ENCODE measurements at regions not wholly inside any gene's neighbourhood (a gene's known extent, or its start where the extent isn't known, plus 50 kb on each side); places are given as distances from the start of the nearest gene placed in this dataset.
"Not testable (repeated sequence)": the region's sequence is repeated elsewhere in the genome, so short reads cannot be mapped to it uniquely, and the experiment has no call there.

DNA sequence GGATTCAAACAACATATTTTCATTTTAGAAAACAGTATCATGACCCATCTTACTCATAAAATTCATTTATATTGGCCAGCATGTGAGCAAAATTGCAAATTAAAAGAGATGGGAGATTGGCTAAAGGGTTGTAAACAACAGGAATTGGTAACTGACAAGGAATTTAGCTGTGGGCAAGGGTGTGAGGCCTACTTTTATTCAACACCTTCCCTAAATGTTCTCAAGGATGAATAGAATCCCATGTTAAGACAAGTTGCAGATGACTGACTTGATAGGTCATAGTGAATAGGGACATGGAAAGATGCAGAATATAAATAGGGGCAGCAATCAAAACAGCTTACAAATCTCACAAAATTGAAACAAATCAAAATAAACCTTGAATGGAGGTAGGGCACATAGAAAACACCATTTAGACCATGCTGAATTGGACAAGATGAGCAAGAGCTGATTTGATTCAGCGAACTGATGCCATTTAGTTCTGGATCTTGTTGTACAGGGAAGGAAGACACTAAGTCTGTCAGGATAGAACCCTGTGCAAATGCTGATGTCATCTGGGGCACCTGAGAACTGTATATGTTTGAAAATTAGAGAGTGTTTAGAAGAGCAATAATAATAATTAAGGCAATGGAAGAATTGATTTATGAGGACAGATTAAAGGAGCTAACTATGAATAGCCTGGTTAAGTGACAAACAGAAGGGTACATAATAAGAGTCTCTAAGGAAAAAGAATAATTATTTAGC is 509.7 kb downstream of the ZEB2 start:
- in situ Hi-C loops (cut with HindIII; ENCODE audit: low pct_unique_long_range_greater_than_20kb, low sequenced_read_pairs) = no loop called here
- TF ChIP-seq JUND (IDR thresholded peaks at IDR 0.05; ENCODE audit: low read depth) = no peak
- no peak for DNase-seq (ENCODE audit: low read depth in 1 of 2, low spot score in 1 of 2)

GRCh38 chr2:144006139-144006538 is 513.8 kb downstream of the ZEB2 start:
- in situ Hi-C loops (cut with HindIII; ENCODE audit: low pct_unique_long_range_greater_than_20kb, low sequenced_read_pairs) = no loop called here
- no peak for TF ChIP-seq JUND (IDR thresholded peaks at IDR 0.05; ENCODE audit: low read depth)
- no peak for DNase-seq (ENCODE audit: low read depth in 1 of 2, low spot score in 1 of 2)

DNA sequence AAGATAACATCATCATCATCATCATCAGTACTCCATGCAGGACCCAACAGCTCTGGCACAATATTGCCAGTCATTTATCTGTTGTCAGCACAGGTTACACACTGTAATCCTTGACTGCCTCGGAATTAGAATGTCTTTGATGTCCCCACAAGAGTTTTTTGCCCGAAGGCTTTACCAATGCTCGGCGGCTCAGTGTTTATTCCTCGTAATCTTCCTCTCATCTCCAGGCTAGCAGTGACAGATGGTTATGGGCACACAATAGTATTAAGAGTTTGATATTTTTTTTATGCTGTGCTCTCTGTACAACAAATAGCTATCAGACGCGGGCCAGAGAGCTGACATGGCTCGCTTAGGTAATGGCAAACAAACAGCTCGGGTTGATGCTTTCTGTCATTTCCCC is 515.2 kb downstream of the ZEB2 start:
- in situ Hi-C loops (cut with HindIII; ENCODE audit: low pct_unique_long_range_greater_than_20kb, low sequenced_read_pairs) = no loop called here
- DNase-seq (ENCODE audit: low read depth in 1 of 2, low spot score in 1 of 2) = no peak
- TF ChIP-seq JUND (IDR thresholded peaks at IDR 0.05; ENCODE audit: low read depth) = no peak

DNA sequence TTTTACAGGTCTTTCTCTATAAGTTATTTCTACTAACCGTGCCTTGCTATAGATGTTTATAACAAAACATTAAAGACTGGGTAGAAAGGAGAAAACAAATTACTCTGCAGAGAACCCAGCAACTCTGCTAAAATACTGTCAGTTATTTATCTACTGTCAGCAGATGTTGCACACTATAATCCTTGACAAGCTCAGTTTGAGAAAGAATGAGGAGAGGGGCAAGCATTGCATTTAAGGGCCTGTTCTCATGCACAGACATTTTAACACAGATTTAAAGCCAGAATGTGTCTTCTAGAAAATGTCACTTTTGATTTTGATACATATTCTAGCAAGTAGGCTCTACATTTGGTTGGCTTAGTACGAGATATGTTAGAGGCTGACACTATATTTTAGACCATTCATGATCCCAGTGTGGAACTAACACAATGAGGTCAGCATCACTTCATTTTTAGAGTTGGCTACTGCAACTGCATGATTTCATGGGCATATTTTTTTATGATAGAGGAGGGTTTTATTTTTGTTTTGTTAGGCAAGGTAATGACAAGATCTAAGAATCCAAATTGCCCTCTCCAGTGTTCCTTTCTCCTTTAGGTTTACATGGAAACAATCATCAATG is 516.4 kb downstream of the ZEB2 start:
- no peak for TF ChIP-seq JUND (IDR thresholded peaks at IDR 0.05; ENCODE audit: low read depth)
- in situ Hi-C loops (cut with HindIII; ENCODE audit: low pct_unique_long_range_greater_than_20kb, low sequenced_read_pairs) = no loop called here

GRCh38 chr2:143996974-143997373 is 522.9 kb downstream of the ZEB2 start:
- DNase-seq (ENCODE audit: low read depth in 1 of 2, low spot score in 1 of 2) = no peak
- in situ Hi-C loops (cut with HindIII; ENCODE audit: low pct_unique_long_range_greater_than_20kb, low sequenced_read_pairs) = no loop called here
- no peak for TF ChIP-seq JUND (IDR thresholded peaks at IDR 0.05; ENCODE audit: low read depth)

More for the DNA sequence above, 516.4 kb downstream of the ZEB2 start:
- DNase-seq (ENCODE audit: low read depth in 1 of 2, low spot score in 1 of 2) = no peak

DNA sequence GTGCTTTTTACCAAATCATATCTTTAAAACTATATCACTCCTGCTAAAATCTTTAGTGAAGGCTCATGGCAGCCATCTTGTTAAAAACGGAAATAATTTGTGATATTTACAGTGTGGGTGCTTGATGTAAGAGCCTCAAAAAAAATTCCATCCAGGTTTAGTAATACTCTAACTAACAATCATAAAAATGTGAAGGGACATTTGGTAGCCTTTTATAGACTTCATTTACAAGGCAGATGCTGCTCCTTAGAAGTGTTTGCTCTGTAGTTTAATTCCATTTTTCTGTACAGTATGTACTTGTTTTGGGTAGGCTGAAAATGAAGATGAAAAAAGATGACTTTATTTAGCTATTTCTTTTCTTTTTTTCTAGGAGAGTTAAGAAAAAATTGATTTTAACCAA is 525.0 kb downstream of the ZEB2 start:
- TF ChIP-seq JUND (IDR thresholded peaks at IDR 0.05; ENCODE audit: low read depth) = no peak
- in situ Hi-C loops (cut with HindIII; ENCODE audit: low pct_unique_long_range_greater_than_20kb, low sequenced_read_pairs) = no loop called here

GRCh38 chr2:143991596-143991995 is 528.3 kb downstream of the ZEB2 start:
- DNase-seq (ENCODE audit: low read depth in 1 of 2, low spot score in 1 of 2); in situ Hi-C loops (cut with HindIII; ENCODE audit: low pct_unique_long_range_greater_than_20kb, low sequenced_read_pairs): not testable (repeated sequence)

More for the DNA sequence above, 525.0 kb downstream of the ZEB2 start:
- DNase-seq (ENCODE audit: low read depth in 1 of 2, low spot score in 1 of 2) = no peak

- no peak for DNase-seq (ENCODE audit: low read depth in 1 of 2, low spot score in 1 of 2)
- in situ Hi-C loops (cut with HindIII; ENCODE audit: low pct_unique_long_range_greater_than_20kb, low sequenced_read_pairs) = no loop called here
- TF ChIP-seq JUND (IDR thresholded peaks at IDR 0.05; ENCODE audit: low read depth) = no peak
Observed at GRCh38 chr2:143988082-143988481, 531.8 kb downstream of the ZEB2 start.

- DNase-seq (ENCODE audit: low read depth in 1 of 2, low spot score in 1 of 2) = no peak
- no peak for TF ChIP-seq JUND (IDR thresholded peaks at IDR 0.05; ENCODE audit: low read depth)
- in situ Hi-C loops (cut with HindIII; ENCODE audit: low pct_unique_long_range_greater_than_20kb, low sequenced_read_pairs) = no loop called here
Observed at GRCh38 chr2:143981428-143981827, 538.5 kb downstream of the ZEB2 start.

DNA sequence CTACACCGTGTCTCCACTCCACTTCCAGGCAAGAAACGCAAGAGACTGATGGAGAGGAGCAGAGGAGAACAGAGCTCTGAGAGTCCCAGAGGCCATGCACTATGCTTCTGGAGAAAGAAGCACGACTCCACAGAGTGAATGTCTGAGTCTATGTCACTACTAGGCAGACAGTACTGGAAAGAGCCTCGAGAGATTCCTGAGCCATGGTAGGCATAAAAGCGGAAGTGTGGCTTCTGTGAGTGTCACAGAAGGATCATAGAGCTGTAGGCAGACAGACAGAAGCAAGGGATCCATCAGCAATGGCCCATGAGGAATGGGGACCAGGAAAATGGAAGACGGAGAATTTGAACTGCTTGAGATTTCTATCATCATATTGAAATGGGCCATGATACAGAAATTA is 542.6 kb downstream of the ZEB2 start:
- in situ Hi-C loops (cut with HindIII; ENCODE audit: low pct_unique_long_range_greater_than_20kb, low sequenced_read_pairs) = no loop called here
- DNase-seq (ENCODE audit: low read depth in 1 of 2, low spot score in 1 of 2) = no peak
- no peak for TF ChIP-seq JUND (IDR thresholded peaks at IDR 0.05; ENCODE audit: low read depth)

- TF ChIP-seq JUND (IDR thresholded peaks at IDR 0.05; ENCODE audit: low read depth) = no peak
- no peak for DNase-seq (ENCODE audit: low read depth in 1 of 2, low spot score in 1 of 2)
- in situ Hi-C loops (cut with HindIII; ENCODE audit: low pct_unique_long_range_greater_than_20kb, low sequenced_read_pairs) = no loop called here
Observed at GRCh38 chr2:143975216-143975615, 544.7 kb downstream of the ZEB2 start.

DNA sequence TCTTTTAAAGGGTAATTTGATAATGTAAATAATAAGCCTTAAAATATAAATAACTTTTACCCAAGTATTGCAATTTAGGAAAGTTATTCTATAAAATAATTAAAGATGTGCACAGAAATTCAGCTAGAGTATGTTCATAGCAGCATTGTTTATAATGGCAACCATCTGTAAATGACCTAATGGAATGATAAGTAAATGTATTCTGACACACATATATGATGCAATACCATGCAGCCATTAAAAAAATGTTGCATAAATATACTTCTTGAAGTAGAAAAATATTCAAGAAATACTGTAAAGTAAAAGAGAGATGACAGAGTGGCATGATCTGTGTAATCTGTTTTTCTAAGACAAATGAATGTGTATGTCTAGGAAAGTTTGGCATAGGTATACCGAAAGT is 545.7 kb downstream of the ZEB2 start:
- no peak for TF ChIP-seq JUND (IDR thresholded peaks at IDR 0.05; ENCODE audit: low read depth)
- in situ Hi-C loops (cut with HindIII; ENCODE audit: low pct_unique_long_range_greater_than_20kb, low sequenced_read_pairs) = no loop called here
- no peak for DNase-seq (ENCODE audit: low read depth in 1 of 2, low spot score in 1 of 2)

DNA sequence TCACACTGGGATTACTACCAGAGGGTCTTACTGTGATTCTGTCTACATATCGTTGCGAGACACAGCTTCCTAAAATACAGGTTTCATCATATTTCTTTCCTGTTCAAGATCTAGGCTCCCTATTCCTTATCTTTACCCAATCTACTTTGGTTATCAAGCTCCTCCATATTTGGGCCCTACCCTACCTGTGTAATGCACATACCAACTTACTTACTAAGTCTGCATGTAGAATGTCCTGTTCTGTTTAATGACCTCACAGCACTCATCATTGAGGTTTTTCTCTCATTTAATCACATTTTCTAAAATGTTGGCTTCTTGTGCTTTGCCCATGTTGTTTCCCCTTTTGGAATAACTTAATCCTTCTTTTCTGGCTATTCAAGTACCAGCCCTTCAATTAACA is 551.1 kb downstream of the ZEB2 start:
- TF ChIP-seq JUND (IDR thresholded peaks at IDR 0.05; ENCODE audit: low read depth) = no peak
- no peak for DNase-seq (ENCODE audit: low read depth in 1 of 2, low spot score in 1 of 2)
- in situ Hi-C loops (cut with HindIII; ENCODE audit: low pct_unique_long_range_greater_than_20kb, low sequenced_read_pairs) = no loop called here

- DNase-seq (ENCODE audit: low read depth in 1 of 2, low spot score in 1 of 2) = no peak
- in situ Hi-C loops (cut with HindIII; ENCODE audit: low pct_unique_long_range_greater_than_20kb, low sequenced_read_pairs) = no loop called here
- no peak for TF ChIP-seq JUND (IDR thresholded peaks at IDR 0.05; ENCODE audit: low read depth)
Observed at GRCh38 chr2:143968360-143968759, 551.6 kb downstream of the ZEB2 start.
